DMS153 (cell line): ENCODE measurements at regions not wholly inside any gene's neighbourhood (a gene's known extent, or its start where the extent isn't known, plus 50 kb on each side); places are given as distances from the start of the nearest gene placed in this dataset.

Experiments used
- DNase-seq: peaks from one replicate; lab custom pipeline; 2025; lab: John Stamatoyannopoulos, UW

DNA sequence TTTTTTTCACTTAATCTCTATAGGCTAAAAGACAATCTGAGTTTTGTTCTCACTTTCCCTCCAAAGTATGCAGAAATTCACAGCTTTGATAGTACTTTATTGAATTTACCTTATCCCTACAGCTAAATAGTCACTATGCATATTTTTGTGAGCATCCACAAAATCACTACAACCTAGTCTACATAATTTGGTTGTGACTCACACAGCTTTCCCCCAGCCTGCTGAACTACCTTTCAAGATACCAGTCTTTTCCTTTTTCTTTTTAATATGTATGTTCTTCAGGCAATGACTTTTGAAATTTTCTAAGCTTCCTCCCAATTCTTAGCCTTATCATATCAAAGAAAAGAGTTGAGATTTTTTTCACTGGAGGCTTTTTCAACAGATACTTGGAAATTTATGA is 347.3 kb upstream of the CDH6 start:
- no peak for DNase-seq

DNA sequence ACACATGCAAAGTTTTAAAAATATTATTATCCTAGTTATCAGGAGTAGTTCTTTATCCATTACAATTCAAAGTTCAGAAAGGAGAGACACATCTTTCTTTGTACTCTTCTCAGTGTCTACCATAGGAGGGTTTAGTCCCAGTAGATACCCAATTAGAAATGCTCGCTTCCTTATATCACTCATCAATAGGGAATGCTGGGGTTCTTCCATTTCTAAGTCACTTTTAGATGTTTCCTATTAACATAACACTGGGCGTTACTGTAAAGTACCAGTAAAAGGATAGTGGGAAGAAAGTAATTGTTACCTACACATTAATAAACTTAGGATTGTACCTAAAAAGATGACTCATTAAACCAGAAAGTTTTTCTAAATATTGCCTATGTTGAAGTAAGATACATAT is 348.3 kb upstream of the CDH6 start:
- no peak for DNase-seq

DNA sequence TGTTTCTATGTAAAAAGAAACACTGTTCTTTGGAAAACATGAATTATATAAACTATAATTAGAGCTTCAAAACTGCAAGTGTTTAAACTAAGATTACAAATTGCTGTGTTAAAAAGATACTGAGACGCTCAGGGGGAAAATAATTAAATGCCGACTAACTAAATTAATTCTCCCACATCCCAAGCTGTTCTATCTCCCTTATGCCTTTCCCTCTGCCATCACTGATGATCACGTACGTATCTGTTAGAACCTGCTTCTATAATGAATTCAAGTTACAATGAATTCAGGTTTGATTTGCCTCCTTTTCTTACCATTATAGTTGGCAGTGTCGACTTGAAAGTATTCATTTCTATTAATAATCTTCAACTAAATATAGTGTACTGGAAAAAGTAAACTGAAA is 349.9 kb upstream of the CDH6 start:
- DNase-seq, result no peak

DNA sequence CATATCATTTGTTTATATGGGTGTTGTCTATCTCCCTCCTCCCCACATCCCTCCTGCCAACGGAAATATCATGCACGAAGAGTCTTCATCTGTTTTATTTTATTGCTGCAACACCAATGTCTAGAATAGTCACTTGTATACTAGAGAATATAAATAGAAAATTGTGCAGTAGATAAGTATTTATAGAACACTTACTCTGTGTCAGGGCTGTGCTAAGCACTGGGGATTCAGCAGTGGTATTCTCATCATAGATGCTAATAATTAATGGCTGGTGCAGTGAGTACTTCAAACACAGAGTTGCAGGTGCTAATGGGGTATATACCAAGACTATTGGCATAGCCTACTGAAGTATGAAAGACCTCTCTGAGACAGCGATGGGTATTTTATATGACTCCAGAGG is 353.5 kb upstream of the CDH6 start:
- DNase-seq, result no peak

DNA sequence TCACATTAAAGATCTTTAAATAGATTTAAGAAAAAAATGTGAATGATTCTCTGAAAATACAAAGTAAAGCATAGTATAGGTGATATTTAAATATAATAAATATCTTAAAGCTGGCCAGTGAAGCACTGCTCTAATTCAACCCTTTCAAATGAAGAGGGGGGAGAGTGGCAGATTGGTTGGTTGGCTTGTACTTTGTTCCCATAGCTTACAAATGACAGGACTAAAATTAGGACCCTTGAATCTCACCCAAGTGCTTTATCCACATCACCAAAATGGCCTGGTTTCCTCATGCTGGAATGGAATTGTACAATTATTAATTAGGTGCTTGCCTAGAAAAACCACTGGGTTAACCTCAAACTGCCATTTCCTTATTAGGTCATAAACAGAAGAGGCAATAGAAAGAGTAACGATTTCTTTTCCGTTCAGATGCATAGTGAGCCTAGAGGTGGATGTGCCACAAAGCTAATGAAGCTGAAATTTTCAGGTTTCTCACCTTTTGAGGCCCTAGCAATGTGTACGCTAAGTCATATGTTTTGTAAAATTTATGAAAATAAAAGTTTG is 354.5 kb upstream of the CDH6 start:
- no peak for DNase-seq

DNA sequence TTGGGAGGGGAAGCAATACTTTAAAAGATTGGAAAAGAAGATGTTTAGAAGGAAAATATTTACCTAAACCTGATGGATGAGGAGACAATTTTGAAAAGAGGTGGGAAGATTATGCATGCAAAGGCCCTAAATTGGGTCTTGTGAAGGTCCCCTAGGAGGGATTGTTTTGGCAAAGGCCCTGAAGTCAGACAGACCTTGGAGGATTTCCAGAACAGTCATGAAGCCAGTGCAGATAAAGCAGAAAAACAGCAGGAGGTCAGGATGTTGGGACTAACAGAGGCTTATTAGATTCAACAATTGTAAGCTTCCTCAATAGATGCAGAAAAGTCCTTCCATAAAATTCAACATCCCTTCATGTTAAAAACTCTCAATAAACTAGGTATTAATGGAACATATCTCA is 361.0 kb upstream of the CDH6 start:
- no peak for DNase-seq

DNA sequence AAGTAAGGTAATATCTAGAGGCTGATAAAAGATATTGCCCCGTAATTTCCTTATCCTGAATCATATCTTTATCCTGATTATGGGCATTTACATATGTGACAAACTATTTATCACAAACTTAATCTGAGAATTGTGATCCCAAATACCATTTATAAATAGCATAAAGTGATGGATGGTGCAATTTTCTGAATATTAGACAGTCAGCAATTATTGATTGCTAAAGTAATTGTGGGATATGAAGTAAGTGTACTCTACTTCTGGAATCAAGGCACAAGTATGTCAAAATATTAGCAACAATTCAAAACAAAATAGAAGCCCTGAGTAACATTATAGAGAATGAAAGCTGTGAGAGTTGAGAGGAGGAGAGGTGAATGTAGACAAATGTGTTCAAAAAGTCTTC is 361.9 kb upstream of the CDH6 start:
- no peak for DNase-seq

DNA sequence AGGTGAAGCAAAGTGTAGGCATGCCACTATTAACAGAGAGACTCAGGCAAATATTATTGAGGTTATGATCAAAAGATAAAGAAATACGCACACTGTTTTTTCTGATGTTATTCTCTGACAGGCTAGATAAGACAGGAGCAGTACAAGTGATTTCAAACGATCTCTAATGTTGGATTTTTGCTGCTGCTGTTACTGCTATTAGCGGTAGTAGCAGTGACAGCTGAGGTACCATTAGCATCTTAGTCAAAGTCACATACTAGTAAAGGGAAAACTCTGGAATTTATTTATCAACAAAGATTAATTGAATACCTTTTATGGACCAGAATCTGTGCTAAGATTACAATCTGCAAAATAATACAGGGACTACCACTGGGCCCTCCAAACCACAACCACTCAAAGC is 362.4 kb upstream of the CDH6 start:
- no peak for DNase-seq

DNA sequence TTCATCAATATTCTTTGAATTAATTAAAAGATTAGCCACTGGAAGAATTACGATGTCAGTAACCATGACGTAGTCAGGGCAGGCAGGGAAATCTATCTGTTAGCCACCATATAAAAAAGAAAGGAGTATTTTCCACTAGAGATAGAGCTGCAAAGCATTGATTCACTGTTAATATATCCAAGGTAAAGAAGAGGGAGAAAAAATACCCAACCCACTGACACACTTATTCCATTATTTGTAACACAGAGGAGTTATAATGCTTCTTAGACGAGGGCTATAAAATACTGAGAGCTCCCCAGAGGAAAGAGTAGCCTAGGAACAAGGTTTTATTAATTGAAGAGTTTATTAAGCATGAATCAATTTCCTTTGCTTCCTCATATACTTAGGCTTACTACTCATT is 382.2 kb upstream of the CDH6 start:
- DNase-seq, result no peak

DNA sequence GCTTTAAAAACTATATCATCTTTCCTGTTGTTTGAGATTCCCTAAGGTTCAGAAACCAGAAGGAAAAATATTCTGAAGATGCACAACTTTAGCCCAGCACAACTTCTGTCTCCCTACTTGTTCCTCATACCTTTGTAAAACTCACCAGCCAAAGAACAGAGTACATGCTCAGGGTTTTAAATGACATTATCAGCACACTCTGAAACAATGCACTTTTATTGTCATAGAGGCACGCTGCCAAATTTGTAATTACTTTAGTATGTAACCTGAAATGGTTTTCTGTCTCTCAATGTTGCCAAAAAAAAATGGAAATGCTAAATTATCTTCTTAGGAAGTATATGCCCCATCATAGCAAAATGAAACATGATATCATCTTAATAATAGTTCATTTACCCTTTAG is 383.6 kb upstream of the CDH6 start:
- no peak for DNase-seq

DNA sequence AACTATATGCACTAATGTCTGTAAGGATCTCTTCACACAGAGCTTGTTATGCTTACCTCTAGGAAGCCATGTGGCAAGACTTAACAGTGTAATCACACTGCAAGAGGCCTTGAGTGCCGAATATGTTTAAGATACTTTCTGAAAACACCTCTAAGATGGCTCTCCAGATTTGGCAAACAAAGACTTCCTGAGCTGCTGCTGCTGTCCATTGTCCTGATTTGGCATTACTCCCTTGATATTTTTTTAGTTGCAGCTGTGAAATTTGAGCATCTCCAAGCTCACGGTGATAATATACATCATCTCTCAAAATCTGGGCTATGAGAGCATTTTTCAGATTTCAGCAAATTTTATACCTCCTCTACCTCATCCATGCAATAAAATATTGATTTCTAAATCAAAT is 384.5 kb upstream of the CDH6 start:
- no peak for DNase-seq

DNA sequence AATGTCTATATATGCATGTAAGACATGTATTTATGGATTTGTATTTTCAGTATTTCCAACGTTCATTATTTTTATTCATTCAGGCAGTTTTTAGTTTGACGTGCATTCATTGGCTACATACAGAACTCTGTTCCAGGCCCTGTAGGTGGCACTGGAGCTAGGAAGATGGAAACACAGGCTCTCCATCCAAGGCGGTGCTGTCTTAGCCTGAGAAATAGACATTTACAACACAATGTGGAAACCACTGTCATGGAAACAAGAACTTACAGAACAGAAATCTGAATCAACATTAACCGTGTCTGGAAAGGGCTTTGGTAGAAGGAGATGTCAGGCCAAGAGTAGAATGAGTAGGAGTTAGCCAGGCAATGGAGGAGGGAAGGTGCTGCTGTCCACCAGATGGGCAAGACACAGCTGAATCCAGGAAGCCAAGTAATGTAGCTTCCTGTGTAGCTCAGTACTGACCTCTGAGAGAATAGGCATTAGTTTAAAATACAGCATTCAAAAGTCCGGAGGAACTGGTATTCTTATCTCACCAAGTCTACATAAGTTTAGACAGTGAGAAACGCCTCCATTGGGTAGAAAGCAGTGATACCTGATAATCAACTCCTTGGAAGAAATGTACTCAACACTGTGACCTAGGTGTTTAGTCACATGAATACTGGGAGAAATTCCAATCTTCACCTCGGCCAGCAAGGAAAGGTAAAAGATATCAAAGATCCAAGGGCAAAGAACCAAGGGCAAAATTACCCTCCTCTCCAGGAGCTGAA is 388.6 kb upstream of the CDH6 start:
- no peak for DNase-seq

DNA sequence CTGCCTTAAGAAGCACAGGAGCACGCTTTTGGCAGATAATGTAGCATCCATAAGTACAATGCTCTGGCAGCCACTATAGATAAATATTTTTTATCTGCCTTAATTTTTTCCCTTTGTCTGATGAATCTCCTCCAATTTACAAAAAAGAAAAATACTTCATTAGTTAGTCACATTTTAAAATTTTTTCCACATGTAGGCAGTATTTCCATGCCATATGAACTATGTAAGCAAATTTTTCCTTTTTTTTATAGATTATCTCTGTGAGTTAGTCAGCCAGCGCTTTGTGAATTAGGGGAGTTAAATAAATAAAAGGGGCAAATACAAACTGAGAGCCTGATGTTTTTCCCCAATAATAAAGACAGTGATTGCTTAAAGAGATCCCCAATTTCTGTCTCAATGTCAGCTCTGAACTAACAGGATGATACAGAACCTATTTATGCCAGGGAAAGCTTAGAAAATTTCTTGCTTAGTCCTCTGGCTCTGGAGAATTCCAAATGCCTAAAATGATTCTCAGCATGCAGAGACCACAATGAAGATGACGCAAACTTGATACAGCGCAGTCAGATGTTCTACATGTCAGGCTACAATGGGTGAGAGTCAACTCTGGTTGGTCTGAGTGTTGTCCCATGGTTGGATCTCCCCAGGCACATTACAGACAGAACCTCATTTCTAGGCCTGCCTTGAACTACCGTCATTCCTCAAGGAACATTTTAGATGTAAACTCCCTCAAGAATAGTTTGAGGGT is 390.4 kb upstream of the CDH6 start:
- DNase-seq, result no peak

DNA sequence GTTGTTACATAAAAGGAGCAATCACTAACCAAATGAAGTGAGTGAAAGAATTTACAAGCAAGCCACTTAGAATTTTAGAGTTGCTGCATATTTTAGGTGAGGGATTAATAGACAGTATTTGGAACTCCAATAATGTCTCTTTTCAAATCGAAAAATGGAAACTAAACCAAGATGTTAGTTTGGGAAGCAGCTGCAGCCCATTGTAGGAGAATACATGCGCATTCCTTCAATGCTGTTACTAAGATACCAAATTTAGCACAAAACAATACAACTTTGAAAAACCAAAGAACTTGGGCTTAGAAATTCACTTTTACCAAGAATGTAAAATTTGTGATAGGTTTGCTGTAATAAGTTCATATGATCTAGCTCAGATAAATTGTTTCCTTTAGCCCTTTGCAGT is 411.8 kb upstream of the CDH6 start:
- no peak for DNase-seq

DNA sequence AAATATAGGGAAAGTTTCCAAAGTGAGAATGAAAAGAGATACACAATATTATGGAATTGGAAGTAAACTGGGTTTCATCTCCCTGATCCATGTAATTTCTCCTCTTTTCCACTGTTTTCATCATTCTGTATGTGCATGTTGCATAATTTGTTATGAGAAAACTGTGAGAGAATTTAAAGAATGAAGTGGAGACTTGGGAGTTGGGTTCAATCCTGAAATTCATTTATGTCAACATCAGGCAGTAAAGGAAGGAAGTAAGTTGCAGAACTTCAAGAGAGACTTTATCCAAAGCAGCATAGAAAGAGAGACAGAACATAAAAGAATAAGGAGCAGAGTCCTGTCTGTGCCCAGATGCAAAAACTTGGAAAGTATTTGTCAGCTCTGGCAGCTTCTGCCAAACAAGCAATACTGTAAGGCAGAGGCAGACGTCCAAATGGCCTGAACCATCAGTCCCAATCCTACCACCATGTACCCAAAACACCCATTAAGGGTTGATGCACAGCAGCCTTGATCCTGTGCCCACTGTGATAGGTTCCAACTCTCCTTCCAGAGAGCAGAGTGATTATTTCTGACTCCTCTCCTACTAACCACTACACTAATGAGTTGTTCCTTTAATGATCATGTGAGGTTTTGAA is 425.3 kb upstream of the CDH6 start:
- no peak for DNase-seq

DNA sequence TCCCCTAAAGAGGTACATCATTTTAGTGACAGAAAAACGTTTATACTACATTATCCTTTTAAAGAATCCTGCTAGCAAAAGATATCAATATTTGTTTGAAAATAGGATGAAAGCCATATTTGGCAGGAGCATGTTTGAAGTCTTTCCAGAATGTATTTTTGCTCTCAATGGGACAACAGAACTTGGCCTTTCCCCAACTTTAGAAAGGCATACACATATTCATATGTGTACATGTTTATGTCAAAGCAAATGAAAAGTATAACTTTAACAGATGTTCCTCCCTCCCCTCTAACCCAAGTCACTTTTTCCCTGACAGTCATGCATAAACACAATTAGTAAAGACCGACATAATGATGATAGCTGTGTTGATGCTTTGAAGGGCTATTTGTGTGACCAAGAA is 427.8 kb upstream of the CDH6 start:
- no peak for DNase-seq

DNA sequence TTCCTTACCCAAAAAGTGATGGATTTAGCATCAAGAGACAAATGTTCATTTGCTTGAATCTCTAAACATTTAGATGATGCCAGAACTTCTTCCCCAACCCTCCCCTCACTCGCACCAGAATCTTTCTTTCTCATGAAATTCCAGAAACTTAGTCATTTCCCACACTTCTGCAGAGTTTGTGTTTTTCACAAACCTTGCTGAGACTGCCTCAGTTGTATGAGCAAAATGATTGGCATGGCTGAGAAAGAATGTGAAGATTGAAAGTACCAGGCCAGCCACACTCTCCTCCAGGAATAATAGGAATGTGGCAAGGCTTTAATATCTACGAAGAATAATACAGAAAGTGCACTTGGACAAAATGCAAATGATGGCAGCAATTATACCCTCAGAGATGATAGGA is 428.3 kb upstream of the CDH6 start:
- no peak for DNase-seq

DNA sequence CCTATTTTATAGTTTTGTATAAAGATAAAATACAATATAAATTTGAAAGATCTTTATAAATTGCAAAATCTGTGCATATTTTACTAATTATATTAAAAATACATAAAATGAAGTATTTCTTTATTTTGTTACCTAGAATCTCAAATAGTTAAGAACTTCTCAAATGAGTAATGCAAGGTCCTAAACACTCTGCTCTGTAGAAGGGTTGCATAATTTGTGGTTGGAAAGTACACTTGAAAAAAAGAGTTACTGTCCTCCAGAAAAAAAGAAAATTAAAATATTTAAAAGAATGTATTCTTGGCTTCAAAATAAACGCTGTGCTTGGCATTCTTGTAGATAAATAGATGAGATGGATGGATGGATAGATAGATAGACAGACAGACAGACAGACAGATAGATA is 428.8 kb upstream of the CDH6 start:
- DNase-seq, result no peak

DNA sequence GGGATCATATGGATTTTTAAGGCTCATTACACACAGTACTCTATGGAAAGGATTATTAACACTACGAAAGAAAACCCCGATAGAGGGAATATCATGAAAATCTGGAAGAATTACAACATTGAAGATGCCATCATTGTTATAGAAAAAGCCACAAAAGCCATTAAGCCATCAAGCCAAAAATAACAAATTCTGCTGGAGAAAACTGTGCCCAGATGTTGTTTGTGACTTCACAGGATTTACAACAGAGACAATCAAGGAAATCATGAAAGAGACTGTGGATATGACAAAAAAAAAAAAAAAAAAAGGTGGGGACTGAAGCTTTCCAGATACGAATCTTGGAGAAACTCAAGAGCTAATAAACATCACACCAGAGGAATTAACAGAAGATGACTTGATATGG is 433.8 kb upstream of the CDH6 start:
- no peak for DNase-seq

DNA sequence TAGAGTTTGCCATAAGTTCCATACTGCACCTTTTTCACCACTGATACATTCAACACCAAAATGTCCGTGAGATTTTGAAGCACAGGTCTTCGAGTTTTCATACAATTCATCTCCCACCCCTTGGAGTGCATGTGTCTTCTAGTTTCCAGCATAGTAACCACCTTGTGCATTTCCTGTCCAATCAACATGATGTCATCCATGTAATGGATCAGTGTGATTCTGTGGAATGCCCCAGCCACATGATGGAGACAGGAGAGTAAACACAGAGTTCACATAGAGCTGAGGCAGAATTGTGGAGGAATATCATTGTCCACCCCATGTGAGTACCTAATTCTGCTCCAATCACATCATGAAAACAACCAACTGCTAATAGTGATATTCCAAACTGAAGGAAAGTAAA is 441.5 kb upstream of the CDH6 start:
- DNase-seq, result no peak

DNA sequence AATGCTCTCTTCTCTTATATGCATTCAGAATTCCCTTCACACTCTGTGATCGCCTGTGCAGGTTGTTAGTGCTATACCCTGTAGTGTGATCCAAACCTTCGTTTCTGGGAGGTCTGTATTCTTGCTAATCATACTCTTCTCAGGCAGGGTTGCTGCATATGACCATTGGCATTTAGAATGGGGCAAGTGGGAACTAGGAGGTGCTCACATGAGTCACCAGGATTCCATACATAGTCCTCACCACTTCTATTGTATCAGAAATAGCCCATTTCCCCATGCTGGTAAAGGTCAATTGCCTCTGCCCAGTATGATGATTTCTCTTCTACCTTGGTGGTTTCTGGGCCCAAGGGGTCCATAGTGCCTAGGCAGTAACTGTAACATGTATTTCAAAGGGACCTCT is 443.5 kb upstream of the CDH6 start:
- no peak for DNase-seq

DNA sequence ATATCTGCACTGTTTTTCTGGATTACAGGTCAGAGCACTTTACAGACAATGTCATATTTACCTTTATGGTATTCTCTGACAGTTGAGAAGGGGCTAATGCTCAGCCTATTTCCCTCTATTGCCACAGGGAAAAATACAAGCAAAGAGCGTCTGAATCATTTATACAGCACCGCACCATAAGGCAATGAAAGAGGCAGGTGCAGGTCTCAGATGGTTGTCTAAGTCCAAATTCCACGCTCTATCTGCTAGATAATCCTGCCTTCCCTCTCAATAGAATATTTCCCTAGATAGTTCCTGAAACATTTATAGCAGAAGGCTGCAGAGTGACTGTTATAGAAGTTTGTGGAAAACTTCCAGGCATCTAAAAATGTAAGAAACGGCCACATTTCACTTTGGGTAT is 446.1 kb upstream of the CDH6 start:
- no peak for DNase-seq

DNA sequence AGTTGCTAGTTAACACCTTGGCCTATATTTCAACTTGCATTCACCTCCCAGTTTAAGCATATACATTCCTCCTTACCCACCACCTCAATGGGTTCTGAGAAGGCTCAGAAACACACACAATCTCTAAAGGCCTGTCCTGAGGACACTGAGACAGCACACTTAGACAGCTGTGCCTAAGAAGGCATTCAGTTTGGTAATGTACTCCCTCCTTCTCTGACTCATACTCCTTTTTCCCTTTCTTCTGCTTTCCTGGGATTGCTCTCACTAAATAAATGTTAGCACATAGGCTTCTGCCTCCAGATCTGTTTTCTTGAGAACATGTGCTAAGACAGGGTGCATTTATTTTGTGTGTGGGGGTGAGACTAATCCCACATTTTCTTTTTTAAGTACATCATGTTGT is 456.8 kb upstream of the CDH6 start:
- DNase-seq, result no peak
